GM21528 (cell line): ENCODE measurements at regions not wholly inside any gene's neighbourhood (a gene's known extent, or its start where the extent isn't known, plus 50 kb on each side); places are given as distances from the start of the nearest gene placed in this dataset.
"Not testable (repeated sequence)": the region's sequence is repeated elsewhere in the genome, so short reads cannot be mapped to it uniquely, and the experiment has no call there.

Source experiments
- ATAC-seq: cut with Tn5 transposase; IDR thresholded peaks from one replicate; pipeline ENCODE4 v1.9.1; 2021; ENCODE audit warnings: mild to moderate bottlenecking, moderate library complexity; ENCODE audit not compliant: unreplicated experiment, low FRiP score

GRCh38 chr14:22184157-22184829 lies 404.7 kb downstream of the DAD1 start:
- ATAC-seq = no peak

DNA sequence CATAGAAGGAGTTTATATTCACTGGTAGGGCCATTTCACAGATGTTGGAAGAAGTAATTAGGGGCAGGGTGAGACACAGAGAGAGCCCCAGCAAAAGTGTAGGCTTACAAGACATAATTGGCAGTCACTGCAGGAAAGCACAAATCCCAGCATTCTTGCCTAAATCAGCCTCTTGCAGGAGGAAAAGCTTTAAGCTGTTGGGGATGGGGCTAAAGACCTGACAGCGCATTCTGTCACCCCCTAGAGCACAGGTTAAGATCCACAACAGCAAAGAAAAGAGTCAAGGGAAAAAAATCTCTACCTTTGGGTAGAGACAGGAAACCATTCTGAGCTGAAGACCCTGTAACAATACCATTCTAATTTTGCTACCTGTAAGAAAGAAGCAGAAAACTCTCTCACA lies 409.0 kb downstream of the DAD1 start:
- no peak for ATAC-seq

GRCh38 chr14:22179190-22179589 lies 409.8 kb downstream of the DAD1 start:
- ATAC-seq = no peak

DNA sequence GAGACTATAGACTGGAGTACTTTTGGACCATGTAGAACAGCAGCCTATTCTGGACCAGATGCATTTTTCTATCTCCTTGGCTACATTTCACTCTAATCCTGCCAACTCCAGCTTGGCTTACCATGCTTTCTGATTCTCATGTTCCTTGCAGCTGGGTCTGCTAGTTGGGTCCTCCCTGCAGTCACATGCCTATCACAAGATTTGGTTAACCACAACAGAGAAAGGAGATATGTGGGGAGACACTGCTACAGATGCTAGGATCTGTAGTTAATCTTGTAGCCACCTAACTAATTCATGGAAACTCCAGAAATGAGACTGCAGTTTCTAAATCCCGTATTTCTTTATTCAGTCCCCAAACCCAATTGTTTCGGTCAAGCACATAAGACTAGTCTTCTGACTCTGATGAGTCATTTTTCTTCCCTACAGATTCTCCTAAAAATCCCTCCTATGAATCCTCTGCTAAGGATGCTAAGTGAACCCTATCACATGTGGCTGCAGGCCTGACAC lies 410.6 kb downstream of the DAD1 start:
- no peak for ATAC-seq

DNA sequence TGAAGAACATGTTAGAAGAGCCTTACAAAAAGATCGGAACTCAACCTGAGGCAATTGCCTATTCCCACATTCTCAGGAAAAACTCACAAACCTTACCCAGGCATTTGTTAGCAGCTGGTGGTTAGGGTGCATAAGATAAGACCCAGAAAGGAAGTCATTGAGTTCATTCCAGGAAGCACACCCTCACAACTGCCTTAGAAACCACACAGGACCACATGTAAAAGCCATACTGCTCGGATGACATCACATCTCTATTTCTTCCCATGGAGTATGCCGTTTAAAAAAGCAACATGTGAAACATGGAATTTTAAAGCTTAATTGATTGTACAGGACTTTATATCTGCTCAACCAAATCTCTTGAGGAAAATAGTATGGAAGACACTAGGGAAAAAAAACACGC lies 411.2 kb downstream of the DAD1 start:
- ATAC-seq = no peak

- ATAC-seq = no peak
Observed at GRCh38 chr14:22176957-22177356, 412.1 kb downstream of the DAD1 start.

GRCh38 chr14:22175278-22175558 lies 413.8 kb downstream of the DAD1 start:
- not testable (repeated sequence) for ATAC-seq

GRCh38 chr14:22174412-22175277 lies 414.4 kb downstream of the DAD1 start:
- no peak for ATAC-seq

GRCh38 chr14:22168092-22168955 lies 420.7 kb downstream of the DAD1 start:
- no peak for ATAC-seq

DNA sequence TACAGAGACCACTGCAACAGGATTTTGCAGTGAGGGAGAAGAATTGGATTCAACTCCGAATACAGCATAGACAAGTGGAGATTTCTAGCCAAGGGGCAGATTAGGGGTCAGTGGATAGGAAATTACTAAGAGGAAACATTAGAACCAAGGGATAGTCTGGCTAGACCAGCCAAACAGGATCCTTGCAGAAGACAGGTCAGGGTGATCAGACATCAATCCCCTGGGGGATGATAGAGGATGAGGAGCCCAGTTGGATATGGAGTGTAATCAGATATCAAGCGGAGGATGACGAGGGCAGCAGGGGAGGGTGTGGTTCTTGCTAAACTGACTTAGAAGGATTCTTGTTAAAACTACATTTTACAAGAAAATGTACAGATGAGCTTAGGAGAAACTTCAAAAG lies 424.4 kb downstream of the DAD1 start:
- ATAC-seq = no peak

GRCh38 chr14:22163051-22163450 lies 426.0 kb downstream of the DAD1 start:
- ATAC-seq = no peak

DNA sequence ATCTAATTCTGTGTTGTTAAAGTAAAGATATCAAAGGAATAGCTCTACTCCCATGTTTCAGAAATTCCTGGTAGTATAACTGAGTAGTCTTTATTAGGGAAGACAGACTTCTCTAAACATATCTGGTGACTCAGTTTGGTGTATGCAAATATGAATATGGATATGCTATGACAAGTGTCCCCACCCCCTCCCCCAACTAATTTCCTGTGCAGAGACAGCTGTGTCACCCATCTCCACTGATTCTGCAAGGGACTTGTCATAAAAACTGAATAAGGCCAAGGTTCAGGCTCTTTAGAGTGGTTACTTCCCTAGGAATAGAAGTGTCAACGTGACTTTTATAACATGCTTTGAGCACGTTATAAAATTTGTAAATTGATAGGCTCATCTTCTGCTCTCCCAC lies 429.1 kb downstream of the DAD1 start:
- ATAC-seq = no peak

DNA sequence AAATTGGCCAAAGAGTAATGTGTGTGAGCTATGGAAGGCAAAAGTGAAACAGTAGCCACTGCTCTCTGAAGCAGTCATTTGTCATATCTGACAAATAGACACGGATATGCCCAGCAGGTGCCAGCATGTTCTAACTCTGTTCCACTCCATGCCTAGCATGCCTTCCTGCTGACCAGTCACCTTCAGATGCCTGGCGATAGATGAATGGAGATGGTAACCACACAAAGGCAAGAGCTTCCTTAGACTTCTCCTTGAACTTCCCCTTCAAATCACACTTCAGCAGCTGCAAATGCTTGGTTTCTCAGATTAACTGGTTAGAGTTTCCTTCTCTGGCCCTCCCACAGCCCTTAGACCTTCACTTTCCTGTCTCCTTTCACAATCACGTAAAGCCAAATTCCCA lies 429.9 kb downstream of the DAD1 start:
- no peak for ATAC-seq

- no peak for ATAC-seq
Observed at GRCh38 chr14:22158560-22158959, 430.5 kb downstream of the DAD1 start.

DNA sequence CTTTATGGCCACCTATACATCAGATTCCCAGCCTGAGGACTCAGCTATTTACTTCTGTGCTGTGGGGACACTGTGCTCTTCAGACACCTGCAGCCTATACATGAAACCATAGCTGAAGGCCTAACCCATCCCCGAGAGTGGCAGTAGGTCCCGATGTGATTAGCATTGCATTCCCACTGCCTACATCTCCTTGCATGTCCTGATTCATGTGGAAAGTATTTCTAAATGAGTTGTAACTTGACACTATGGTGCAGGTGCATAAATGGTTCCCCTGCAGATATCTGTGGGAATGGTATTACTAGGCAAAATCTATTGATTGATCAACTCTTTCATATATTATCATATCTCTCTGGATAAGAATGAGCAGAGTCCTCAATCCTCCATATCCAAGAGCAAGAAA lies 433.5 kb downstream of the DAD1 start:
- ATAC-seq = no peak

DNA sequence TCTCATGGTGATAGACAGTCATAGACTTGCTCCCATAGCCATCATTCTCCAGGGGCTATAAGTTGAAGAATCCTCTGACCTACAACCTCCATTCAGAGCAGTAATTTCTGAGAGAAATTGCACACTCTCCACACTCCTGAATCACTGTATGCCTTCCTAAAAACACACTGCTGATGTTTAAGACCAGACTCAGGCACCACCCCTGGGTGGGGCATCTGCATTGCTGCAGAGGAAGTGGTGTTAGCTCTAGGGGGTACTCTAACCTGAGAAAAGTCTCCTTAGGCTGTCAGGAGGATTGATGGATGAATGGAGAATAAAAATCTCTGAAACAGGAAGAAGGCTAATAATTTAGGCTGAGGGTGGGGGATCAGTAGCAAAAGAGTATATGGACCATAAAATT lies 436.1 kb downstream of the DAD1 start:
- ATAC-seq = no peak

- ATAC-seq = no peak
Observed at GRCh38 chr14:22152161-22152870, 436.7 kb downstream of the DAD1 start.

DNA sequence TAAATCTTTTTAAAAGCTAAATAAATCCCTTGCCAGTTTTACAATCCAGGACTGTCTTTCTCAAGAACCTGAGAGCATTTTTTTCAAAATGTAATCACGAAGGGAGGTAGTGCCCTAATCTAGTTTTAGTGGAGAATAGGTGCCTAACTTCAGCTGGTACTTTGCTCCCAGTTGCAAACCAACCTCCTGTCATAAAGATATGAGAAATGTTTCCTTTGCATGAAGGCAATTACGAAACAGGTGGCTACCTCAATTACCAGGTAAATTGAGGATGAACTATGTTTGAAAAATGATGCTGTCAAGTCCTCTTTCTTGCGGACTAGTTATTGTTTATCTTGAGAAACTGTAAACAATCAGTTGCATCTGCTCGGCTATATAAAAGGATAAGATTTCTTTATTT lies 437.9 kb downstream of the DAD1 start:
- no peak for ATAC-seq

- no peak for ATAC-seq
Observed at GRCh38 chr14:22149058-22149457, 440.0 kb downstream of the DAD1 start.

DNA sequence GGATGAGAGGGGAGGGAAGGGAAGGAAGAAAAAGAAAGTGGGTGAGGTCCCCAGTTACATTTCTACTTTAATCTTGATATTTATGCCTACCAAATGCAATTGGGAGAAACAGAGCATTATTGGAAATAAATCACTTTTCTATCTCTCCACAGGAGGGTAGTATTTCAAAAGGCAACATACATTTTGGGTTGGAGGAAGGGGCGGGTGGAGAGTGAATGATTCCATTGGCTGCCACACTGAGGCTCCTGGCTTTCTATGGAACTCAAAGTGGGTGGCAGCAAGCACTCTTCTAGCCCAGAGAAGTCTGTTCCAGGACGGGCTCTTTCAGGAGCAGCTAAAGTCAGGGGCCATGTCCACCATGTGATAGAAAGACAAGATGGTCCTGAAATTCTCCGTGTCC lies 441.3 kb downstream of the DAD1 start:
- ATAC-seq = no peak

DNA sequence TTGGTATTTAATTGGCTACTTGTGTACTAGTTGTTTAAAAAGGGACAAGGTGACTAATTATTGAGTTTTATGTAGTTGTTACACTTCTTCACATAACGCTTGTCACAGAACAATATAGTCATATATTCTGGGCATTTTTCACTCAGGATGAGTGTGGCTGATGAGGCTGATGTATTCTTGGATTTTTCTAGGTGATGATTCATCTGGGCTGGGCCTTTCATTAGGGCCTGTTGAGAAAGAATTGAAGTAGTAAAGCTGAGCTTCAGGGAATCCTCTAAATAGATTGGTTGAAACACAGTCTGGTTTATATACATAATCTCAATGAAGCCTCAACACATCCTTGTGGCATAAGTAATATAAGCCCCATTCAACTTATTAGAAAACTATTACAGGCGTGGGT lies 445.7 kb downstream of the DAD1 start:
- no peak for ATAC-seq
